HEK293 (cell line): ENCODE measurements at regions not wholly inside any gene's neighbourhood (a gene's known extent, or its start where the extent isn't known, plus 50 kb on each side); places are given as distances from the start of the nearest gene placed in this dataset.

Experiments
- CTCF ChIA-PET: fragments of 350-600 bp; formaldehyde crosslinking; extraction: SDS; loops from one replicate; lab custom pipeline; 2021; ENCODE audit warnings: antibody characterized with exemption; lab: Yijun Ruan, JAX
- POLR2A ChIA-PET: fragments of 300-600 bp; formaldehyde crosslinking; extraction: SDS; loops from one replicate; lab custom pipeline; 2020; ENCODE audit warnings: antibody characterized with exemption, inconsistent platforms; lab: Yijun Ruan, JAX
- H3K27ac ChIP-seq: fragments of 200-500 bp; sonication (Bioruptor generic); 2 replicates; pipeline ENCODE4 v1.5.1; 2014; ENCODE audit warnings: low read depth, low read length, control low read depth, inconsistent platforms; ENCODE audit errors: extremely low read depth
- H3K36me3 ChIP-seq, 2 experiments: fragments of 200-500 bp in 1 of 2; sonication (Bioruptor generic) in 1 of 2; 1 replicate in 1 of 2; 2 replicates in 1 of 2; pipeline ENCODE4 v1.5.1; 2014 to 2017; ENCODE audit warnings: inconsistent platforms in 2 of 2, low read length in 2 of 2; ENCODE audit not compliant: control insufficient read depth in 2 of 2, insufficient read depth in 1 of 2
- H3K4me1 ChIP-seq: fragments of 200-500 bp; sonication (Bioruptor generic); 2 replicates; pipeline ENCODE4 v1.5.1; 2014; ENCODE audit warnings: mild to moderate bottlenecking, low read length, inconsistent platforms; ENCODE audit not compliant: control insufficient read depth, insufficient read depth
- H3K4me3 ChIP-seq: 2 replicates; pipeline ENCODE4 v1.5.1; 2011; ENCODE audit warnings: low read depth, mild to moderate bottlenecking, control low read depth, low read length, moderate library complexity
- H3K9me3 ChIP-seq: fragments of 200-500 bp; sonication (Bioruptor generic); 2 replicates; pipeline ENCODE4 v1.5.1; 2014; ENCODE audit warnings: low read depth, low read length, inconsistent platforms; ENCODE audit not compliant: control insufficient read depth, insufficient read depth
- CTCF ChIP-seq: fragments of 450-650 bp; formaldehyde crosslinking; IDR thresholded peaks from 2 replicates; pipeline ENCODE4 v1.5.1; 2016; ENCODE audit warnings: missing biosample characterization, missing genetic modification characterization
- GLI4 ChIP-seq: fragments of 450-650 bp; formaldehyde crosslinking; IDR thresholded peaks from 2 replicates; pipeline ENCODE4 v1.5.1; 2016; ENCODE audit warnings: missing biosample characterization, missing genetic modification characterization
- MEIS1 ChIP-seq: sonication (generic); formaldehyde crosslinking; IDR thresholded peaks from 2 replicates; pipeline ENCODE4 v1.8.1; 2022; ENCODE audit warnings: missing genetic modification reagents, mild to moderate bottlenecking, borderline replicate concordance
- REPIN1 ChIP-seq: fragments of 450-650 bp; formaldehyde crosslinking; IDR thresholded peaks from 2 replicates; pipeline ENCODE4 v1.5.1; 2017; ENCODE audit warnings: missing biosample characterization, missing genetic modification characterization, low read depth
- SALL2 ChIP-seq: fragments of 450-650 bp; formaldehyde crosslinking; IDR thresholded peaks from 2 replicates; pipeline ENCODE4 v1.5.0; 2017; ENCODE audit warnings: missing biosample characterization, mild to moderate bottlenecking, missing genetic modification characterization, borderline replicate concordance
- YY1 ChIP-seq: fragments of 450-650 bp; formaldehyde crosslinking; IDR thresholded peaks from 2 replicates; pipeline ENCODE4 v1.5.1; 2018; ENCODE audit warnings: missing biosample characterization, missing genetic modification characterization
- ZBTB1 ChIP-seq: fragments of 450-650 bp; formaldehyde crosslinking; IDR thresholded peaks from 2 replicates; pipeline ENCODE4 v1.5.1; 2016; ENCODE audit warnings: missing biosample characterization, missing genetic modification characterization
- ZBTB44 ChIP-seq: fragments of 450-650 bp; IDR thresholded peaks from 2 replicates; pipeline ENCODE4 v1.5.1; 2018; ENCODE audit warnings: missing biosample characterization, mild to moderate bottlenecking, missing genetic modification characterization
- ZBTB48 ChIP-seq: fragments of 450-650 bp; formaldehyde crosslinking; IDR thresholded peaks from 2 replicates; pipeline ENCODE4 v1.5.1; 2016; ENCODE audit warnings: missing biosample characterization, missing genetic modification characterization
- ZIC2 ChIP-seq: fragments of 450-650 bp; formaldehyde crosslinking; IDR thresholded peaks from 2 replicates; pipeline ENCODE4 v1.5.1; 2016; ENCODE audit warnings: missing biosample characterization, missing genetic modification characterization
- ZNF114 ChIP-seq: fragments of 450-650 bp; formaldehyde crosslinking; IDR thresholded peaks from 2 replicates; pipeline ENCODE4 v1.5.0; 2017; ENCODE audit warnings: missing biosample characterization, missing genetic modification characterization
- ZNF311 ChIP-seq: fragments of 450-650 bp; formaldehyde crosslinking; IDR thresholded peaks from 2 replicates; pipeline ENCODE4 v1.5.1; 2017; ENCODE audit warnings: missing biosample characterization, missing genetic modification characterization, borderline replicate concordance
- ZNF350 ChIP-seq: fragments of 450-650 bp; formaldehyde crosslinking; IDR thresholded peaks from 2 replicates; pipeline ENCODE4 v1.5.0; 2017; ENCODE audit warnings: missing biosample characterization, mild to moderate bottlenecking, missing genetic modification characterization
- ZNF416 ChIP-seq: fragments of 450-650 bp; formaldehyde crosslinking; IDR thresholded peaks from 2 replicates; pipeline ENCODE4 v1.5.1; 2016; ENCODE audit warnings: missing biosample characterization, missing genetic modification characterization
- ZNF426 ChIP-seq: fragments of 450-650 bp; formaldehyde crosslinking; IDR thresholded peaks from 2 replicates; pipeline ENCODE4 v1.5.1; 2017; ENCODE audit warnings: missing biosample characterization, missing genetic modification characterization, mild to moderate bottlenecking, inconsistent platforms, moderate library complexity
- ZNF558 ChIP-seq: fragments of 450-650 bp; formaldehyde crosslinking; IDR thresholded peaks from 2 replicates; pipeline ENCODE4 v1.5.1; 2016; ENCODE audit warnings: missing biosample characterization, missing genetic modification characterization
- ZNF624 ChIP-seq: fragments of 450-650 bp; formaldehyde crosslinking; IDR thresholded peaks from 2 replicates; pipeline ENCODE4 v1.5.1; 2017; ENCODE audit warnings: missing biosample characterization, missing genetic modification characterization
- ZNF629 ChIP-seq: fragments of 450-650 bp; formaldehyde crosslinking; IDR thresholded peaks from 2 replicates; pipeline ENCODE4 v1.5.1; 2017; ENCODE audit warnings: missing biosample characterization, missing genetic modification characterization
- ZNF76 ChIP-seq: fragments of 450-650 bp; formaldehyde crosslinking; IDR thresholded peaks from 2 replicates; pipeline ENCODE4; 2016; ENCODE audit warnings: low read depth, missing biosample characterization, missing genetic modification characterization, borderline replicate concordance
- ZNF776 ChIP-seq: fragments of 450-650 bp; formaldehyde crosslinking; IDR thresholded peaks from 2 replicates; pipeline ENCODE4 v1.5.0; 2017; ENCODE audit warnings: missing biosample characterization, missing genetic modification characterization, borderline replicate concordance
- ZSCAN30 ChIP-seq: fragments of 450-650 bp; IDR thresholded peaks from 2 replicates; pipeline ENCODE4 v1.5.1; 2018; ENCODE audit warnings: missing biosample characterization, mild to moderate bottlenecking, missing genetic modification characterization, moderate library complexity
- TF ChIP-seq, protein P1 (sequence below): fragments of 450-650 bp; formaldehyde crosslinking; IDR thresholded peaks from 2 replicates; pipeline ENCODE4 v1.5.1; 2017; ENCODE audit warnings: missing biosample characterization, mild to moderate bottlenecking, missing genetic modification characterization, moderate library complexity
- TF ChIP-seq, protein P2 (sequence below): fragments of 450-650 bp; formaldehyde crosslinking; IDR thresholded peaks from 2 replicates; pipeline ENCODE4 v1.5.1; 2017; ENCODE audit warnings: missing biosample characterization, missing genetic modification characterization

- TF ChIP-seq MEIS1 (CRISPR knock-in tag) (no peak), ZNF416 (tag by site-specific recombination) (no peak), ZBTB1 (tag by site-specific recombination) (no peak), ZNF114 (tag by site-specific recombination) (no peak), ZNF426 (tag by site-specific recombination) (no peak), SALL2 (no peak), ZNF629 (tag by site-specific recombination) (no peak), ZNF624 (no peak), ZBTB48 (tag by site-specific recombination) (no peak), ZNF350 (no peak), YY1 (no peak), ZNF776 (tag by site-specific recombination) (no peak), REPIN1 (tag by site-specific recombination) (no peak), GLI4 (tag by site-specific recombination) (no peak)
- TF ChIP-seq, protein P1, sequence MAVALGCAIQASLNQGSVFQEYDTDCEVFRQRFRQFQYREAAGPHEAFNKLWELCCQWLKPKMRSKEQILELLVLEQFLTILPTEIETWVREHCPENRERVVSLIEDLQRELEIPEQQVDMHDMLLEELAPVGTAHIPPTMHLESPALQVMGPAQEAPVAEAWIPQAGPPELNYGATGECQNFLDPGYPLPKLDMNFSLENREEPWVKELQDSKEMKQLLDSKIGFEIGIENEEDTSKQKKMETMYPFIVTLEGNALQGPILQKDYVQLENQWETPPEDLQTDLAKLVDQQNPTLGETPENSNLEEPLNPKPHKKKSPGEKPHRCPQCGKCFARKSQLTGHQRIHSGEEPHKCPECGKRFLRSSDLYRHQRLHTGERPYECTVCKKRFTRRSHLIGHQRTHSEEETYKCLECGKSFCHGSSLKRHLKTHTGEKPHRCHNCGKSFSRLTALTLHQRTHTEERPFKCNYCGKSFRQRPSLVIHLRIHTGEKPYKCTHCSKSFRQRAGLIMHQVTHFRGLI (tag by site-specific recombination), result no peak
- TF ChIP-seq, all 188 proteins: peak for 13
Measured at GRCh38 chr10:77710759-77711682, 73.4 kb upstream of the KCNMA1 start (continued).

- no peaks in the 10 kb centered on the region for H3K36me3 ChIP-seq
- TF ChIP-seq ZBTB1 (tag by site-specific recombination) (no peak), ZIC2 (tag by site-specific recombination) (0 out of 2 replicates have a peak, but pooled peaks have one; percentile 25), ZNF76 (tag by site-specific recombination) (no peak), ZBTB44 (tag by site-specific recombination) (no peak)
- ChIA-PET POLR2A (no interaction called here), CTCF (interaction anchor here (0.7 to 4.7 kb wide), 13 partner anchors 9 to 546 kb away, joined by 3 to 55 read pairs (median 12); no protein-coding TSS in a partner anchor)
- H3K27ac ChIP-seq, result no peak overlapping the region
- no peaks in the 10 kb centered on the region for H3K4me1 ChIP-seq
- no peak overlapping the region for H3K4me3 ChIP-seq
- H3K9me3 ChIP-seq, result no peaks in the 10 kb centered on the region
Measured at GRCh38 chr10:77710081-77710551, 72.5 kb upstream of the KCNMA1 start.

DNA sequence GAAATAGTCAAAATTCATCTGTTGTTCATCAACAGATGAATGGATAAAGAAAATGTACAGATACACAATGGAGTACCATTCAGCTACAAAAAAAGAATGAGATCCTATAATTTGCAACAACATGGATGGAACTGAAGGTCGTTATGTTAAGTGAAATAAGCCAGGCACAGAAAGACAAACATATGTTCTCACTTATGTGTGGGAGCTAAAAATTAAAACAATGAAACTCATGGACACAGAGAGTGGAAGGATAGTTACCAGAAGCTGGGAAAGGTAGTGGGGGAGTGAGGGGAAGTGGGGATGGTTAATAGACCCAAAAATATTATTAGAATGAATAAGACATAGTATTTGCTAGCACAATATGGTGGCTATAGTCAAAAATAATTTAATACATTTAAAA, 70.0 kb upstream of the KCNMA1 start:
- POLR2A ChIA-PET, result interaction anchor here (0.7 kb wide), 1 partner anchor 45 kb away, joined by 3 read pairs; no protein-coding TSS in a partner anchor
- CTCF ChIA-PET, result interaction anchor here (0.6 to 4.4 kb wide), 5 partner anchors 12 to 533 kb away, joined by 3 to 17 read pairs (median 3); no protein-coding TSS in a partner anchor
- Histone ChIP-seq H3K9me3 (no peaks in the 10 kb centered on the region), H3K4me3 (no peak overlapping the region), H3K4me1 (no peaks in the 10 kb centered on the region), H3K27ac (no peak overlapping the region), H3K36me3 (no peaks in the 10 kb centered on the region)
- TF ChIP-seq, protein P1 (tag by site-specific recombination), result no peak
- TF ChIP-seq, protein P2, sequence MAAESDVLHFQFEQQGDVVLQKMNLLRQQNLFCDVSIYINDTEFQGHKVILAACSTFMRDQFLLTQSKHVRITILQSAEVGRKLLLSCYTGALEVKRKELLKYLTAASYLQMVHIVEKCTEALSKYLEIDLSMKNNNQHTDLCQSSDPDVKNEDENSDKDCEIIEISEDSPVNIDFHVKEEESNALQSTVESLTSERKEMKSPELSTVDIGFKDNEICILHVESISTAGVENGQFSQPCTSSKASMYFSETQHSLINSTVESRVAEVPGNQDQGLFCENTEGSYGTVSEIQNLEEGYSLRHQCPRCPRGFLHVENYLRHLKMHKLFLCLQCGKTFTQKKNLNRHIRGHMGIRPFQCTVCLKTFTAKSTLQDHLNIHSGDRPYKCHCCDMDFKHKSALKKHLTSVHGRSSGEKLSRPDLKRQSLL (tag by site-specific recombination), result no peak
- TF ChIP-seq CTCF (no peak), ZNF558 (tag by site-specific recombination) (no peak), ZSCAN30 (tag by site-specific recombination) (no peak), ZNF311 (no peak)
